ENCODE measurements at regions not wholly inside any gene's neighbourhood (a gene's known extent, or its start where the extent isn't known, plus 50 kb on each side); places are given as distances from the start of the nearest gene placed in this dataset.

DNA sequence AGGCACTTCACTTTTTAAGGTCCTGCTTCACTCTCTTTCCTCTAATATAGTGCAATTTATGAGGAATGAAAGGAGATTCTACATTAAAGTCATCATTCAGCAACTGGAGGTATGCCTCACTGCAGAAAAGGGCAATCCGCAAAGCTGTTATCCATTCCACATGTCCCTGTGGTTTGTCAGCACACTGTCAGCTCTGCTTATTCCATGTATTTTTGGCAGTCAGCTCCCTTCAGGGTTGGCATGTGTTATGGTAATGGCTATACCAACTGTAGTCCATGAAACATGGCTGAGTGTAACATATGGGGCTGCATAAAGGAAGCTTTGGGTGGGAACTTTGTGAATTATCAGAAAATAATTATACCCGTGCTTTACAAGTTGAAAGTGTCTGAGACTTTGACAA, 154.1 kb downstream of the GALC start:
- no peaks in the 10 kb centered on the region for H3K27me3 ChIP-seq
- WGBS (ENCODE audit: low lambda C conversion rate, missing lambda C conversion rate), result 72% methylated on average over 2 of the region's 2 CpGs
- no peak for DNase-seq (ENCODE audit: low spot score)

DNA sequence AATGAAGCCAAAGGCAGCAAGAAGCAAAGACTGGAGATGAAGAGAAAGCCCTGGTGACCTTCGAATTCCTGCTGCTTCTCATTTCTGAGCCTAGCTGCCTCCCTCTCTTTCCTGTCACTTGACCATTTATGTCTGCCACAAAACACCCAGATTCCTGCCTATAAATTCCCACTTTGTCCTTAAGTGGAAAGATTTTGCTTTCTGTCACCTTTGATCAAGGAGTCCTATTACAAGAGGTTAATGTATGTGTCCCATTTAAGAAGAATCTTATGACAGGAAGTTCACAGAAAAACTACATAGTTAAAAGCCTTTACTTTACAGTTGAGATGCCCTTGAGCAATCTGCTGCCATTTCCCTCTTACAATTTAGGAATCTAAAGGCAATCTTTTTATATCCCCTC, 155.7 kb downstream of the GALC start:
- H2AFZ ChIP-seq, result no peak overlapping the region
- no peak overlapping the region for H3K4me2 ChIP-seq
- no peaks in the 10 kb centered on the region for H3K9me3 ChIP-seq (ENCODE audit: low read depth)
- H3K27ac ChIP-seq, result no peak overlapping the region
- H3K4me1 ChIP-seq (ENCODE audit: insufficient read depth), result no peaks in the 10 kb centered on the region
- H3K27me3 ChIP-seq, result no peaks in the 10 kb centered on the region
- TF ChIP-seq EZH2phosphoT487 (IDR thresholded peaks at IDR 0.05; ENCODE audit: low read depth, severe bottlenecking, unreplicated experiment), result no peak
- no peak for TF ChIP-seq EZH2 (IDR thresholded peaks at IDR 0.05; ENCODE audit: borderline replicate concordance)
- TF ChIP-seq, protein P1, sequence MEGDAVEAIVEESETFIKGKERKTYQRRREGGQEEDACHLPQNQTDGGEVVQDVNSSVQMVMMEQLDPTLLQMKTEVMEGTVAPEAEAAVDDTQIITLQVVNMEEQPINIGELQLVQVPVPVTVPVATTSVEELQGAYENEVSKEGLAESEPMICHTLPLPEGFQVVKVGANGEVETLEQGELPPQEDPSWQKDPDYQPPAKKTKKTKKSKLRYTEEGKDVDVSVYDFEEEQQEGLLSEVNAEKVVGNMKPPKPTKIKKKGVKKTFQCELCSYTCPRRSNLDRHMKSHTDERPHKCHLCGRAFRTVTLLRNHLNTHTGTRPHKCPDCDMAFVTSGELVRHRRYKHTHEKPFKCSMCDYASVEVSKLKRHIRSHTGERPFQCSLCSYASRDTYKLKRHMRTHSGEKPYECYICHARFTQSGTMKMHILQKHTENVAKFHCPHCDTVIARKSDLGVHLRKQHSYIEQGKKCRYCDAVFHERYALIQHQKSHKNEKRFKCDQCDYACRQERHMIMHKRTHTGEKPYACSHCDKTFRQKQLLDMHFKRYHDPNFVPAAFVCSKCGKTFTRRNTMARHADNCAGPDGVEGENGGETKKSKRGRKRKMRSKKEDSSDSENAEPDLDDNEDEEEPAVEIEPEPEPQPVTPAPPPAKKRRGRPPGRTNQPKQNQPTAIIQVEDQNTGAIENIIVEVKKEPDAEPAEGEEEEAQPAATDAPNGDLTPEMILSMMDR (IDR thresholded peaks at IDR 0.05; ENCODE audit: poor library complexity), result no peak
- DNase-seq (ENCODE audit: low spot score), result no peak
- 69% methylated on average over 1 of the region's 1 CpG for WGBS (ENCODE audit: low lambda C conversion rate, missing lambda C conversion rate)
- no peaks in the 10 kb centered on the region for H3K79me2 ChIP-seq
- H3K9me2 ChIP-seq (replicated peaks; ENCODE audit: insufficient read depth), result no peaks in the 10 kb centered on the region
- no peaks in the 10 kb centered on the region for H3K36me3 ChIP-seq (replicated peaks; ENCODE audit: insufficient read depth, low read depth)
- H3K4me3 ChIP-seq, result no peak overlapping the region
- H4K20me1 ChIP-seq (ENCODE audit: insufficient read depth, poor library complexity, severe bottlenecking), result no peaks in the 10 kb centered on the region

More for the DNA sequence above, 154.1 kb downstream of the GALC start:
- Histone ChIP-seq H3K79me2 (no peaks in the 10 kb centered on the region), H3K27ac (no peak overlapping the region), H2AFZ (no peak overlapping the region), H3K9me3 (ENCODE audit: low read depth) (no peaks in the 10 kb centered on the region), H3K4me1 (ENCODE audit: insufficient read depth) (no peaks in the 10 kb centered on the region), H3K4me3 (no peak overlapping the region), H4K20me1 (ENCODE audit: insufficient read depth, poor library complexity, severe bottlenecking) (no peaks in the 10 kb centered on the region), H3K36me3 (replicated peaks; ENCODE audit: insufficient read depth, low read depth) (no peaks in the 10 kb centered on the region), H3K4me2 (no peak overlapping the region), H3K9me2 (replicated peaks; ENCODE audit: insufficient read depth) (no peaks in the 10 kb centered on the region)
- TF ChIP-seq EZH2 (IDR thresholded peaks at IDR 0.05; ENCODE audit: borderline replicate concordance) (no peak), EZH2phosphoT487 (IDR thresholded peaks at IDR 0.05; ENCODE audit: low read depth, severe bottlenecking, unreplicated experiment) (no peak)
- TF ChIP-seq, protein P1 (IDR thresholded peaks at IDR 0.05; ENCODE audit: poor library complexity), result no peak

DNA sequence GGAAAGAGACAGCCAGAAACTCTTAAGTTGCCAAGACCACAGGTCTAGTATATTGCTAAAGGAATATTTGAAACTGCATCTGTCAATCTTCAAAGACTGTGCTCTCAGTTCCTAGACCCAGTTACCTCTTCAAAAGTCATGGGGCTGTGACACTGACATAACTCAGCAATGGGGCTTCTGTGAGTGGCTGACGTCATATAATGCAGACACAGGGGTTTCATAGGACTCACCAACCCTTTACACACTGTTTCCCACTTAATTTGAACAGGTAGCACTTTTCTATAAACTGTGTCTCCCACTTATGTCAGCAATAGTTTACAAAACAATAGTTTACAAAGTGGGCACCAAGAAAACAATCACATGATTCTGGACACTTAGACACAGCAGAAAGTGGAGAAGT, 158.4 kb downstream of the GALC start:
- no peaks in the 10 kb centered on the region for H3K79me2 ChIP-seq
- H3K4me2 ChIP-seq, result no peak overlapping the region
- no peak overlapping the region for H3K27ac ChIP-seq
- no peak overlapping the region for H3K4me3 ChIP-seq
- no peaks in the 10 kb centered on the region for H3K9me2 ChIP-seq (replicated peaks; ENCODE audit: insufficient read depth)
- no peak overlapping the region for H2AFZ ChIP-seq
- WGBS (ENCODE audit: low lambda C conversion rate, missing lambda C conversion rate), result 75% methylated on average over 1 of the region's 1 CpG
- no peaks in the 10 kb centered on the region for H3K9me3 ChIP-seq (ENCODE audit: low read depth)
- no peak for DNase-seq (ENCODE audit: low spot score)
- no peak for TF ChIP-seq EZH2phosphoT487 (IDR thresholded peaks at IDR 0.05; ENCODE audit: low read depth, severe bottlenecking, unreplicated experiment)
- TF ChIP-seq, protein P1 (IDR thresholded peaks at IDR 0.05; ENCODE audit: poor library complexity), result no peak
- TF ChIP-seq EZH2 (IDR thresholded peaks at IDR 0.05; ENCODE audit: borderline replicate concordance), result no peak
- no peaks in the 10 kb centered on the region for H3K27me3 ChIP-seq
- no peaks in the 10 kb centered on the region for H3K4me1 ChIP-seq (ENCODE audit: insufficient read depth)
- no peaks in the 10 kb centered on the region for H3K36me3 ChIP-seq (replicated peaks; ENCODE audit: insufficient read depth, low read depth)
- no peaks in the 10 kb centered on the region for H4K20me1 ChIP-seq (ENCODE audit: insufficient read depth, poor library complexity, severe bottlenecking)

DNA sequence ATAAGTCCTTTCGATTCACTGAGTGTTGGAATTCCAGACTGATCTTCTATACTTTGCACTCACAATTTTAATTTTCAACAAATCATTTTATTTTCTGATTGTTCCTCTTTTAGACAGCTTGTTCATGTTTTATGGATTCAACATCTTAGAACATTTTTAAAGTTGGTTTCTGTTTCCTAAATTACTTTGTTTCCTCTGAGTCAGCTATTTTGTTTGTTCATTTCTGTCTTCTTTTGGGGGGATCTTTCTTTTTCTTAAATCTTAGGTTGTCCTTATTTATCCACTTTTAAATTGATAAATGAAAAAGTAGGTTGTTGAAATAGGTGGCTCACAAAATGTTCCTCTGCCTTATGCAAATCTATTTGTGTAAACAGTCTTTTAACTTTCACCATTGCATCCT, 160.0 kb downstream of the GALC start:
- H3K27me3 ChIP-seq, result no peaks in the 10 kb centered on the region
- no peaks in the 10 kb centered on the region for H3K9me2 ChIP-seq (replicated peaks; ENCODE audit: insufficient read depth)
- no peak overlapping the region for H3K4me2 ChIP-seq
- H3K79me2 ChIP-seq, result no peaks in the 10 kb centered on the region
- H3K4me3 ChIP-seq, result no peak overlapping the region
- H3K9me3 ChIP-seq (ENCODE audit: low read depth), result no peaks in the 10 kb centered on the region
- no peaks in the 10 kb centered on the region for H3K36me3 ChIP-seq (replicated peaks; ENCODE audit: insufficient read depth, low read depth)
- H3K4me1 ChIP-seq (ENCODE audit: insufficient read depth), result no peaks in the 10 kb centered on the region
- no peak overlapping the region for H2AFZ ChIP-seq
- 0% methylated on average over 1 of the region's 1 CpG for WGBS (ENCODE audit: low lambda C conversion rate, missing lambda C conversion rate)
- no peak for DNase-seq (ENCODE audit: low spot score)
- TF ChIP-seq EZH2 (IDR thresholded peaks at IDR 0.05; ENCODE audit: borderline replicate concordance), result no peak
- TF ChIP-seq, protein P1 (IDR thresholded peaks at IDR 0.05; ENCODE audit: poor library complexity), result no peak
- H3K27ac ChIP-seq, result no peak overlapping the region
- H4K20me1 ChIP-seq (ENCODE audit: insufficient read depth, poor library complexity, severe bottlenecking), result no peaks in the 10 kb centered on the region

Measured in hepatocyte (in vitro differentiated cells).